ENCODE measurements at regions not wholly inside any gene's neighbourhood (a gene's known extent, or its start where the extent isn't known, plus 50 kb on each side); places are given as distances from the start of the nearest gene placed in this dataset.
"Not testable (repeated sequence)": the region's sequence is repeated elsewhere in the genome, so short reads cannot be mapped to it uniquely, and the experiment has no call there.

- no peak for DNase-seq
Observed at GRCh38 chr1:201730611-201731010, 98.3 kb upstream of the IPO9 start.

GRCh38 chr1:201731142-201731541 lies 97.8 kb upstream of the IPO9 start:
- DNase-seq = no peak

- no peak for DNase-seq
Observed at GRCh38 chr1:201731592-201731991, 97.4 kb upstream of the IPO9 start.

- DNase-seq = no peak
Observed at GRCh38 chr1:201732351-201732750, 96.6 kb upstream of the IPO9 start.

- not testable (repeated sequence) for DNase-seq
Observed at GRCh38 chr1:201734221-201734620, 94.7 kb upstream of the IPO9 start.

- no peak for DNase-seq
Observed at GRCh38 chr1:201734786-201735185, 94.2 kb upstream of the IPO9 start.

- no peak for DNase-seq
Observed at GRCh38 chr1:201736707-201737320, 92.1 kb upstream of the IPO9 start.

GRCh38 chr1:201737352-201738060 lies 91.5 kb upstream of the IPO9 start:
- DNase-seq = no peak

GRCh38 chr1:201739080-201739479 lies 89.9 kb upstream of the IPO9 start:
- no peak for DNase-seq

- DNase-seq = peak; percentile 61
Observed at GRCh38 chr1:201739492-201740085, 89.4 kb upstream of the IPO9 start.

- DNase-seq = no peak
Observed at GRCh38 chr1:201740086-201740541, 88.8 kb upstream of the IPO9 start.

- DNase-seq = no peak
Observed at GRCh38 chr1:201740670-201741111, 88.3 kb upstream of the IPO9 start.

- DNase-seq = no peak
Observed at GRCh38 chr1:201741763-201742342, 87.1 kb upstream of the IPO9 start.

GRCh38 chr1:201742476-201742875 lies 86.5 kb upstream of the IPO9 start:
- DNase-seq = no peak

- no peak for DNase-seq
Observed at GRCh38 chr1:201742955-201743805, 85.8 kb upstream of the IPO9 start.

GRCh38 chr1:201745023-201745422 lies 83.9 kb upstream of the IPO9 start:
- DNase-seq = no peak

- no peak for DNase-seq
Observed at GRCh38 chr1:201746156-201746555, 82.8 kb upstream of the IPO9 start.

GRCh38 chr1:201747261-201747660 lies 81.7 kb upstream of the IPO9 start:
- DNase-seq = no peak

- no peak for DNase-seq
Observed at GRCh38 chr1:201748335-201748734, 80.6 kb upstream of the IPO9 start.

- no peak for DNase-seq
Observed at GRCh38 chr1:201749059-201749690, 79.8 kb upstream of the IPO9 start.

- no peak for DNase-seq
Observed at GRCh38 chr1:201750120-201750519, 78.8 kb upstream of the IPO9 start.

GRCh38 chr1:201750934-201751333 lies 78.0 kb upstream of the IPO9 start:
- no peak for DNase-seq

Data from activated T-cell treated with anti-CD3 and anti-CD28 coated beads, Interleukin-2, amount 50 U/mL, for 1 hour (primary cell).